Cardiac muscle cell (in vitro differentiated cells and primary cell): ENCODE measurements at regions not wholly inside any gene's neighbourhood (a gene's known extent, or its start where the extent isn't known, plus 50 kb on each side); places are given as distances from the start of the nearest gene placed in this dataset.

ENCODE experiments used
- DNase-seq, 2 donors: peaks; one replicate each; pipeline versions ENCODE4 v3.0.0 to v3.0.0-alpha.2; 2010 to 2017; ENCODE audit warnings: low read depth in 1 of 2, low spot score in 1 of 2
- H3K27ac ChIP-seq: fragments of 200-600 bp; sonication (generic); 2 replicates; pipeline ENCODE4 v1.5.1; 2016
- H3K27me3 ChIP-seq: fragments of 200-600 bp; sonication (generic); 2 replicates; pipeline ENCODE4 v1.6.0; 2016; ENCODE audit warnings: control low read depth
- H3K36me3 ChIP-seq: fragments of 200-600 bp; sonication (generic); 2 replicates; pipeline ENCODE4 v1.5.1; 2016; ENCODE audit warnings: control low read depth
- H3K4me1 ChIP-seq: fragments of 200-600 bp; sonication (generic); 2 replicates; pipeline ENCODE4 v1.8.1; 2017; ENCODE audit warnings: low read depth, mild to moderate bottlenecking, mixed run types
- H3K4me3 ChIP-seq: fragments of 200-600 bp; sonication (generic); 2 replicates; pipeline ENCODE4 v1.5.1; 2016; ENCODE audit warnings: mild to moderate bottlenecking
- H3K9me3 ChIP-seq: fragments of 200-600 bp; sonication (generic); 2 replicates; pipeline ENCODE4 v1.5.1; 2017; ENCODE audit warnings: low read depth, mild to moderate bottlenecking, control low read depth
- TF ChIP-seq, protein P1 (sequence below): IDR thresholded peaks from 2 replicates; pipeline ENCODE4 v1.5.1; 2012; ENCODE audit warnings: low read depth, mild to moderate bottlenecking, low read length

DNA sequence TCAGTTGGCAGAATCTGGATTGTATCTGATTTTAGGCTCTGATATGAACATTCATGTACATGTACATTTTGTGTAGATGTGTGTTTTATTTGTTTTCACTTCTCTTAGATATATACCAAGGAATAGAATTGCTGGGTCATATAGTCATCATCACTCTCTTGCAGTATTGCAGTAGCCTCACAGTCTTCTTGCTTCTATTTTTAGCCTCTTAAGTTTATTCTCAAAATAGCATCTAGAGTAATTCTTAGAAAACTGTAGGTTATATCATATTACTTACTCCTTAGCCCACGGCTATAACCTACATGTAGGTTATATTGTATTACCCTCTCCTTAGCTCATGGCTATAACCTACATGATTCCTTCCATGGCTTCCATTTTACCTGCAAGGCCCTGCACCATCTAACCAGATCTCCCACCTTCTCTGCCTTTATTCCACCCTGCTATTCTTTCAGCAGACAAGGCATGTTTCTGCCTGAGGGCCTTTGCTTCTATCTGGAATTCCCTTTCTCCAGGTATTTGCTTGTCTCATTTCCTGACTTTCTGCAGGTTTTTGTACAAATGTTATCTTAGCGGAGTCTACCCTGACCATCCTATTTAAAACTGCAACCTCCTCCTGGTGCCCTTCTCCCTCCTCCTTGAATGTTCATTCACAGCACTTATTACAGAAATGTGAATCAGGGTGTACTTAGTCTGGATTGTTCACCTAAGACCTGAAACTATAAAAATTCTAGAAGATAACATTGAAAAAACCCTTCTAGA is 109.0 kb upstream of the ETV3 start:
- no peak overlapping the region for H3K4me3 ChIP-seq
- H3K27me3 ChIP-seq, result no peaks in the 10 kb centered on the region
- no peaks in the 10 kb centered on the region for H3K4me1 ChIP-seq
- TF ChIP-seq, protein P1, sequence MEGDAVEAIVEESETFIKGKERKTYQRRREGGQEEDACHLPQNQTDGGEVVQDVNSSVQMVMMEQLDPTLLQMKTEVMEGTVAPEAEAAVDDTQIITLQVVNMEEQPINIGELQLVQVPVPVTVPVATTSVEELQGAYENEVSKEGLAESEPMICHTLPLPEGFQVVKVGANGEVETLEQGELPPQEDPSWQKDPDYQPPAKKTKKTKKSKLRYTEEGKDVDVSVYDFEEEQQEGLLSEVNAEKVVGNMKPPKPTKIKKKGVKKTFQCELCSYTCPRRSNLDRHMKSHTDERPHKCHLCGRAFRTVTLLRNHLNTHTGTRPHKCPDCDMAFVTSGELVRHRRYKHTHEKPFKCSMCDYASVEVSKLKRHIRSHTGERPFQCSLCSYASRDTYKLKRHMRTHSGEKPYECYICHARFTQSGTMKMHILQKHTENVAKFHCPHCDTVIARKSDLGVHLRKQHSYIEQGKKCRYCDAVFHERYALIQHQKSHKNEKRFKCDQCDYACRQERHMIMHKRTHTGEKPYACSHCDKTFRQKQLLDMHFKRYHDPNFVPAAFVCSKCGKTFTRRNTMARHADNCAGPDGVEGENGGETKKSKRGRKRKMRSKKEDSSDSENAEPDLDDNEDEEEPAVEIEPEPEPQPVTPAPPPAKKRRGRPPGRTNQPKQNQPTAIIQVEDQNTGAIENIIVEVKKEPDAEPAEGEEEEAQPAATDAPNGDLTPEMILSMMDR, result no peak
- DNase-seq, result no peak
- H3K27ac ChIP-seq, result no peak overlapping the region
- H3K36me3 ChIP-seq, result no peaks in the 10 kb centered on the region
- no peaks in the 10 kb centered on the region for H3K9me3 ChIP-seq

DNA sequence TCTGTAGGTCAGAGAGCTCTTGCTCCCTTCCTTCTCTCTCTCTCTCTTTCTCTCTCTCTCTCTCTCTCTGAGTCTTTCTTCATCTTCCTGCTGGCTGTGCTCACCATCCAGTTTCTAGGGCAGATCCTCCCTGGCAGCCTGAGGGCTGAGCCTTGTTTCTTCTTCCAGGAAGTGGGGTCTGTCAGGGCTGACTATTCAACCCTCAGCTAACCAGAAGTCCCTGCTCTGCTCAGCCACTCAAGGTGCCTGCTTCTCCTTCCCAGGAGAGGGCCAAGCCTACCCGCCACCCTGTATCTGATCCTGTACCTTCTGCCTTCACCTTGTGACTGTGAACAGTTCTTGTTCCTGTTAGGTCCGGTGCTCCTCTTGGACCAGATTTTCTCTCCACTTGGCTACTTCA is 107.6 kb upstream of the ETV3 start:
- Histone ChIP-seq H3K27me3 (no peaks in the 10 kb centered on the region), H3K4me3 (no peak overlapping the region), H3K27ac (no peak overlapping the region), H3K9me3 (no peaks in the 10 kb centered on the region), H3K36me3 (no peaks in the 10 kb centered on the region), H3K4me1 (no peaks in the 10 kb centered on the region)
- DNase-seq, result no peak
- TF ChIP-seq, protein P1, result no peak

DNA sequence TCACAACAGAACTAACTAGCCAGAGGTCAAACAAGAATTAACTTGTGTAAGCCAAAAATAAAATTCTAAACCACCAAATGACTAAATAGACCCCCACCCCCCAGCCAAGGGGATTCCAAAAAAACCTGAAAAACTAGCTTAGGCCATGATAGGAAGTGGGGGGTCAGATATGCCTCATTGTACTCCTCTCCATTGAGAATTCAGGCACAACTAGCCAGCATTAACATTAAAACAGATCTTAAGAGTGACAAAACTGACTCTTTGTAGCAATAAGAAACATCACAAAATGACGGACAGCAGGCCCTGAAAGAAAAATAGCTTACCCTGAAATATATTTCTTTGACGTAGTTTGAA is 103.0 kb upstream of the ETV3 start:
- Histone ChIP-seq H3K4me3 (no peak overlapping the region), H3K9me3 (no peaks in the 10 kb centered on the region), H3K36me3 (no peaks in the 10 kb centered on the region), H3K27ac (no peak overlapping the region), H3K4me1 (no peaks in the 10 kb centered on the region), H3K27me3 (no peaks in the 10 kb centered on the region)
- TF ChIP-seq, protein P1, result no peak
- no peak for DNase-seq

DNA sequence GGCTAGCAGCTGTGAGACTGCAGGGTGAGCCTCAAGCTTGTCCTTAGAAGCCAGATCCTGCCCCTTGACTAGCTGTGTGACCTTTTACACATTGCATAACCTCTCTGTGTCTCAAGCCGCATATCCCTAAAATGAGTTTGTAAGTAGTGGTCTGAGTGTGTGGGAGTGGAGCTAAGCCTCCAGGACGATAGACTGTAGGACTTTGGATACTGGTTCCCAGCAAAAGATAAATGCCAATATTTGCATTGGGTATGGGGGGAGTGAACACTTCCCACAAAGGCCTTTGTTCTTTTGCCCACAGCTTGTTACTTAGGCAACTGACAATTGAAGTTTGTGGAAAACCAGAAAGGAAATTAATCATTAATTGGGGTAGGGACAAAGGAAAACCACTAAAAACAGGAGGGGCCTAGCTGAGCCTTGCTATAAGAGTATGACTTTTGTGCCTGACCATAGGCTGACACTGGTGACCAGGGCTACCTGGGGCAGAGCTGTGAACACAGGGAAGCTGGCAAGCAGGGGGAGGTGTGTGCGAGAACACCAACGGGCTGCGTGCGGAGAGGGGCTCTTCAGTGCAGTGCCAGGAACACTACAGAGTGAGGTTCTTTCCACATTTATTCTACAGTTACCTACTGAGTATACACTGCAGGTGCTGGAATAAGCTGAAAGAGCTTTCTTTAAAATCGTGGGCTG is 102.4 kb upstream of the ETV3 start:
- H3K36me3 ChIP-seq, result no peaks in the 10 kb centered on the region
- H3K4me3 ChIP-seq, result no peak overlapping the region
- H3K27ac ChIP-seq, result no peak overlapping the region
- H3K9me3 ChIP-seq, result no peaks in the 10 kb centered on the region
- H3K4me1 ChIP-seq, result no peaks in the 10 kb centered on the region
- DNase-seq, result no peak
- no peaks in the 10 kb centered on the region for H3K27me3 ChIP-seq
- TF ChIP-seq, protein P1, result no peak

DNA sequence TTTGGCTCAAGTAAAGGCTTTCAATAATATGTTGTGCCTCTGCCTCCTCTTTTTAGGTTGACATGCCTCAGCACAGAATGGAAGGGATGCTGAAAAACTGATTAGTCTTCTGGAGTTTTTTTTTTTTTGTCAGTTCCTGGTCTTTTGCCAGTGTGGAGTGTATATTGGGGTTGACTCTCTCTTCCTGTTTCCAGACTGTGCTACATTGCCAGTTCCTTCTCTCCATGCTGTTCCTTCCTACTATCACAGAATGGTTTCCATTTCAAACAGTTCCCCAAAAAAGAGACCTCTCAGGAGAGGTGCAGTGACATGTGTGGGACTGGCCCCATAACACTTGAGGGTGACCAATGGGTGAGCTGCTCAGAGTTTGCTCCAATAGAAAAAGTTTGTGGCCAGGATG is 101.7 kb upstream of the ETV3 start:
- Histone ChIP-seq H3K27ac (no peak overlapping the region), H3K4me3 (no peak overlapping the region), H3K27me3 (no peaks in the 10 kb centered on the region), H3K4me1 (no peaks in the 10 kb centered on the region), H3K9me3 (no peaks in the 10 kb centered on the region), H3K36me3 (no peaks in the 10 kb centered on the region)
- TF ChIP-seq, protein P1, result no peak
- DNase-seq, result no peak
